Esophagus muscularis mucosa (tissue), 3 donors: ENCODE measurements at regions not wholly inside any gene's neighbourhood (a gene's known extent, or its start where the extent isn't known, plus 50 kb on each side); places are given as distances from the start of the nearest gene placed in this dataset.

Experiments used
- CTCF ChIP-seq, 3 experiments: fragments of 200-600 bp in 2 of 3; fragments of 450-650 bp in 1 of 3; sonication (generic) in 2 of 3; IDR thresholded peaks; one replicate each; pipeline ENCODE4 v1.5.1; 2017 to 2019; ENCODE audit warnings: antibody characterized with exemption in 3 of 3, mild to moderate bottlenecking in 2 of 3, moderate library complexity in 1 of 3
- EP300 ChIP-seq: sonication (generic); formaldehyde crosslinking; IDR thresholded peaks from one replicate; pipeline ENCODE4 v1.6.1; 2017; ENCODE audit warnings: antibody characterized with exemption

- TF ChIP-seq CTCF (IDR thresholded peaks at IDR 0.05) (no peak), EP300 (no peak)
Measured at GRCh38 chr13:44210525-44210924, 163.1 kb upstream of the SERP2 start.
